H1 (cell line): ENCODE measurements at regions not wholly inside any gene's neighbourhood (a gene's known extent, or its start where the extent isn't known, plus 50 kb on each side); places are given as distances from the start of the nearest gene placed in this dataset.

Experiments used
- GTF2F1 ChIP-seq: IDR thresholded peaks from 2 replicates; pipeline ENCODE4 v1.6.1; 2012; ENCODE audit warnings: low read depth, low read length, improper control_type of control experiment, borderline replicate concordance
- RAD21 ChIP-seq, 2 experiments: IDR thresholded peaks in 1 of 2; conservative IDR thresholded peaks in 1 of 2; 2 replicates each; pipeline ENCODE4 v1.6.1; 2011; ENCODE audit warnings: low read depth in 2 of 2, low read length in 2 of 2, improper control_type of control experiment in 1 of 2, inconsistent platforms in 1 of 2, mild to moderate bottlenecking in 1 of 2, moderate library complexity in 1 of 2
- RFX5 ChIP-seq: IDR thresholded peaks from 2 replicates; pipeline ENCODE4 v1.6.1; 2011; ENCODE audit warnings: low read depth, low read length, improper control_type of control experiment, borderline replicate concordance
- SUZ12 ChIP-seq: fragments of 200-600 bp; sonication (generic); IDR thresholded peaks from 2 replicates; pipeline ENCODE4 v1.6.1; 2012; ENCODE audit warnings: mild to moderate bottlenecking, inconsistent platforms, low read length, moderate library complexity, mixed read lengths
- TF ChIP-seq, protein P1 (sequence below): fragments of 300-600 bp; sonication (generic); IDR thresholded peaks from 2 replicates; pipeline ENCODE4 v1.7.1; 2012; ENCODE audit warnings: low read length, moderate library complexity, mild to moderate bottlenecking, inconsistent platforms; ENCODE audit not compliant: insufficient replicate concordance

DNA sequence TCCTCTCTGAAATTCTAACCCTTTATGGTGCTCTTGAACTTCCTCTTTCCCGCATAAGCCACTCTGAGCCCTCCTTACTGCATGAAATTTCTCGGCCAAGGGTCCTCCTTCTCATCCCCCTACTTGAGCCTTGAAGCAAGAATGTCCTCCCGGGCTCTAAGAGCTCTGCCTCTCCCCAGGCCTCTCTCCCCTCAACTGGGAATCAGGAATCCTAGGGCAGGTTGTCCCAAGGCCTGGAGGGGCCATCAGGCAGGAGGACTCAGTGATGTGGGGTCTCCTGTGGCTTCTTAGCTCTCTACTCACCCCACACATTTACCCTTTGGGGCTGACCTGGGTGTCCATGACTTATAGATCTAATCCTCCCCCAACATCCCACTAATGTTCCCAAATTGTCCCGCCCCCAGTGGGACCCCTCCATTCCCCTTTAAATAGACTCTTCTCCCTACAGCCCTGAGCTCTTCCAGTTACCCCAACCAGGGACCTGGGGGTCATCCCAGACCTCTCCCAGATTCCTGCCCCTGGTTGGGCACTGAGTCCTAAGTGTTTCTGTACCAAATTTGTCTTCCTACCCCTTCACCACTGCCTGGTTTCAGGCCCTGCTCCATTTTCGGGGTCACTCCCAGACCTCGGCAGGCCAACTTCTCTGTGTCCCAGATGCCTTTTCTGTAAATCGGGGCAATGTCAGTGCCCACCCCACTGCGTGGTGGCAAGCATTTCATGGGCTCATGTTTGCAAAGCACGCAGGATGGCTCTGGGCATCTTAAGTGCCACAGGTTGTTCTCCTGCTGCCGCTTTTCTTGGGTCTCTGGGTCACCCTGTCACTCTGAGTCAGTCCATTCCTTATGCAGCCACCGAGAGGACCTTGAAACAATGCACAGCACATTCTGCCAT lies 171.2 kb downstream of the ASB1 start (continued):
- TF ChIP-seq, protein P1, sequence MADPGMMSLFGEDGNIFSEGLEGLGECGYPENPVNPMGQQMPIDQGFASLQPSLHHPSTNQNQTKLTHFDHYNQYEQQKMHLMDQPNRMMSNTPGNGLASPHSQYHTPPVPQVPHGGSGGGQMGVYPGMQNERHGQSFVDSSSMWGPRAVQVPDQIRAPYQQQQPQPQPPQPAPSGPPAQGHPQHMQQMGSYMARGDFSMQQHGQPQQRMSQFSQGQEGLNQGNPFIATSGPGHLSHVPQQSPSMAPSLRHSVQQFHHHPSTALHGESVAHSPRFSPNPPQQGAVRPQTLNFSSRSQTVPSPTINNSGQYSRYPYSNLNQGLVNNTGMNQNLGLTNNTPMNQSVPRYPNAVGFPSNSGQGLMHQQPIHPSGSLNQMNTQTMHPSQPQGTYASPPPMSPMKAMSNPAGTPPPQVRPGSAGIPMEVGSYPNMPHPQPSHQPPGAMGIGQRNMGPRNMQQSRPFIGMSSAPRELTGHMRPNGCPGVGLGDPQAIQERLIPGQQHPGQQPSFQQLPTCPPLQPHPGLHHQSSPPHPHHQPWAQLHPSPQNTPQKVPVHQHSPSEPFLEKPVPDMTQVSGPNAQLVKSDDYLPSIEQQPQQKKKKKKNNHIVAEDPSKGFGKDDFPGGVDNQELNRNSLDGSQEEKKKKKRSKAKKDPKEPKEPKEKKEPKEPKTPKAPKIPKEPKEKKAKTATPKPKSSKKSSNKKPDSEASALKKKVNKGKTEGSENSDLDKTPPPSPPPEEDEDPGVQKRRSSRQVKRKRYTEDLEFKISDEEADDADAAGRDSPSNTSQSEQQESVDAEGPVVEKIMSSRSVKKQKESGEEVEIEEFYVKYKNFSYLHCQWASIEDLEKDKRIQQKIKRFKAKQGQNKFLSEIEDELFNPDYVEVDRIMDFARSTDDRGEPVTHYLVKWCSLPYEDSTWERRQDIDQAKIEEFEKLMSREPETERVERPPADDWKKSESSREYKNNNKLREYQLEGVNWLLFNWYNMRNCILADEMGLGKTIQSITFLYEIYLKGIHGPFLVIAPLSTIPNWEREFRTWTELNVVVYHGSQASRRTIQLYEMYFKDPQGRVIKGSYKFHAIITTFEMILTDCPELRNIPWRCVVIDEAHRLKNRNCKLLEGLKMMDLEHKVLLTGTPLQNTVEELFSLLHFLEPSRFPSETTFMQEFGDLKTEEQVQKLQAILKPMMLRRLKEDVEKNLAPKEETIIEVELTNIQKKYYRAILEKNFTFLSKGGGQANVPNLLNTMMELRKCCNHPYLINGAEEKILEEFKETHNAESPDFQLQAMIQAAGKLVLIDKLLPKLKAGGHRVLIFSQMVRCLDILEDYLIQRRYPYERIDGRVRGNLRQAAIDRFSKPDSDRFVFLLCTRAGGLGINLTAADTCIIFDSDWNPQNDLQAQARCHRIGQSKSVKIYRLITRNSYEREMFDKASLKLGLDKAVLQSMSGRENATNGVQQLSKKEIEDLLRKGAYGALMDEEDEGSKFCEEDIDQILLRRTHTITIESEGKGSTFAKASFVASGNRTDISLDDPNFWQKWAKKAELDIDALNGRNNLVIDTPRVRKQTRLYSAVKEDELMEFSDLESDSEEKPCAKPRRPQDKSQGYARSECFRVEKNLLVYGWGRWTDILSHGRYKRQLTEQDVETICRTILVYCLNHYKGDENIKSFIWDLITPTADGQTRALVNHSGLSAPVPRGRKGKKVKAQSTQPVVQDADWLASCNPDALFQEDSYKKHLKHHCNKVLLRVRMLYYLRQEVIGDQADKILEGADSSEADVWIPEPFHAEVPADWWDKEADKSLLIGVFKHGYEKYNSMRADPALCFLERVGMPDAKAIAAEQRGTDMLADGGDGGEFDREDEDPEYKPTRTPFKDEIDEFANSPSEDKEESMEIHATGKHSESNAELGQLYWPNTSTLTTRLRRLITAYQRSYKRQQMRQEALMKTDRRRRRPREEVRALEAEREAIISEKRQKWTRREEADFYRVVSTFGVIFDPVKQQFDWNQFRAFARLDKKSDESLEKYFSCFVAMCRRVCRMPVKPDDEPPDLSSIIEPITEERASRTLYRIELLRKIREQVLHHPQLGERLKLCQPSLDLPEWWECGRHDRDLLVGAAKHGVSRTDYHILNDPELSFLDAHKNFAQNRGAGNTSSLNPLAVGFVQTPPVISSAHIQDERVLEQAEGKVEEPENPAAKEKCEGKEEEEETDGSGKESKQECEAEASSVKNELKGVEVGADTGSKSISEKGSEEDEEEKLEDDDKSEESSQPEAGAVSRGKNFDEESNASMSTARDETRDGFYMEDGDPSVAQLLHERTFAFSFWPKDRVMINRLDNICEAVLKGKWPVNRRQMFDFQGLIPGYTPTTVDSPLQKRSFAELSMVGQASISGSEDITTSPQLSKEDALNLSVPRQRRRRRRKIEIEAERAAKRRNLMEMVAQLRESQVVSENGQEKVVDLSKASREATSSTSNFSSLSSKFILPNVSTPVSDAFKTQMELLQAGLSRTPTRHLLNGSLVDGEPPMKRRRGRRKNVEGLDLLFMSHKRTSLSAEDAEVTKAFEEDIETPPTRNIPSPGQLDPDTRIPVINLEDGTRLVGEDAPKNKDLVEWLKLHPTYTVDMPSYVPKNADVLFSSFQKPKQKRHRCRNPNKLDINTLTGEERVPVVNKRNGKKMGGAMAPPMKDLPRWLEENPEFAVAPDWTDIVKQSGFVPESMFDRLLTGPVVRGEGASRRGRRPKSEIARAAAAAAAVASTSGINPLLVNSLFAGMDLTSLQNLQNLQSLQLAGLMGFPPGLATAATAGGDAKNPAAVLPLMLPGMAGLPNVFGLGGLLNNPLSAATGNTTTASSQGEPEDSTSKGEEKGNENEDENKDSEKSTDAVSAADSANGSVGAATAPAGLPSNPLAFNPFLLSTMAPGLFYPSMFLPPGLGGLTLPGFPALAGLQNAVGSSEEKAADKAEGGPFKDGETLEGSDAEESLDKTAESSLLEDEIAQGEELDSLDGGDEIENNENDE = no peak
- TF ChIP-seq SUZ12 = no peak
- TF ChIP-seq RAD21 (IDR thresholded peaks at IDR 0.05 in 1 of 2, conservative IDR thresholded peaks at IDR 0.05 in 1 of 2; ENCODE audit: low read depth in 2 of 2, low read length in 2 of 2) = no peak
- TF ChIP-seq GTF2F1 = no peak
- no peak for TF ChIP-seq RFX5
- TF ChIP-seq, all 59 proteins: peak for 0
